Thyroid gland (tissue), 4 donors: ENCODE measurements at regions not wholly inside any gene's neighbourhood (a gene's known extent, or its start where the extent isn't known, plus 50 kb on each side); places are given as distances from the start of the nearest gene placed in this dataset.

ENCODE experiments used
- POLR2A ChIP-seq, 2 donors: fragments of 450-650 bp; IDR thresholded peaks; one replicate each; pipeline ENCODE4 v1.6.1; 2017; ENCODE audit warnings: antibody characterized with exemption in 2 of 2, mild to moderate bottlenecking in 2 of 2, moderate library complexity in 1 of 2
- TF ChIP-seq, protein P1 (sequence below), 6 experiments: fragments of 200-600 bp in 3 of 6; fragments of 450-650 bp in 3 of 6; sonication (generic) in 3 of 6; IDR thresholded peaks; one replicate each; pipeline ENCODE4 v1.5.1; 2016 to 2019; ENCODE audit warnings: antibody characterized with exemption in 6 of 6, mild to moderate bottlenecking in 2 of 6, inconsistent platforms in 1 of 6, moderate library complexity in 1 of 6

DNA sequence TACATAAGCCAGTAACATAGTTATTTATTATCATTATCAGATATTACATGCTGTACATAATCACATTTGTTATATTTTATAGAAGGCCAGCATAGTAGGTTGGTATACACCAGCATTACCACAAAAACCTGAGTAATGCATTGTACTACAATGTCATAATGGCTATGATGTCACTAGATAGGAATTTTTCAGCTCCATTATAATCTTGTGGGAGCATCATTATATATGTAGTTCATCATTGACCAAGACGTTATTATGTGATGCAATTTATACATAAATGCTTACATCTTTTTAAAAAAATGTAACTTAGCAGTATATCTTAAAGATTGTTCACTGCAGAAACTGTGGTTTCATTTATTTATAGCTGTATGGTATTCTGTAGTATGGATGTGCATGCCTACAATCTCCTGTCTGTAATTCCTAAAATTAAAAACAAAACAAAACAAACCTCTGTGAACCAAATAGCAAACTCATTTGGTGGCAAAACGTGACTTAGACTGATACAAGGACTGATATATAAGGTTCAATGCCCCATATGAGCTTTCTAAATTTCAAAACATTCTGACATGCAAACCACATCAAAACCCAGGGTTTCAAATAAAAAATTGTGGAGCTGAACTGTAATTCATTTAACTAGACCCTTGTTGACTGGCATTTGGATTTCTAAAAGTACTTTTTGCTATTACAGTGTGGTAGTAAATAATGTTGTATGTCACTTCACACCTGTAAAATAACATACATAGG lies 250.9 kb downstream of the DLEU7 start:
- TF ChIP-seq, protein P1, sequence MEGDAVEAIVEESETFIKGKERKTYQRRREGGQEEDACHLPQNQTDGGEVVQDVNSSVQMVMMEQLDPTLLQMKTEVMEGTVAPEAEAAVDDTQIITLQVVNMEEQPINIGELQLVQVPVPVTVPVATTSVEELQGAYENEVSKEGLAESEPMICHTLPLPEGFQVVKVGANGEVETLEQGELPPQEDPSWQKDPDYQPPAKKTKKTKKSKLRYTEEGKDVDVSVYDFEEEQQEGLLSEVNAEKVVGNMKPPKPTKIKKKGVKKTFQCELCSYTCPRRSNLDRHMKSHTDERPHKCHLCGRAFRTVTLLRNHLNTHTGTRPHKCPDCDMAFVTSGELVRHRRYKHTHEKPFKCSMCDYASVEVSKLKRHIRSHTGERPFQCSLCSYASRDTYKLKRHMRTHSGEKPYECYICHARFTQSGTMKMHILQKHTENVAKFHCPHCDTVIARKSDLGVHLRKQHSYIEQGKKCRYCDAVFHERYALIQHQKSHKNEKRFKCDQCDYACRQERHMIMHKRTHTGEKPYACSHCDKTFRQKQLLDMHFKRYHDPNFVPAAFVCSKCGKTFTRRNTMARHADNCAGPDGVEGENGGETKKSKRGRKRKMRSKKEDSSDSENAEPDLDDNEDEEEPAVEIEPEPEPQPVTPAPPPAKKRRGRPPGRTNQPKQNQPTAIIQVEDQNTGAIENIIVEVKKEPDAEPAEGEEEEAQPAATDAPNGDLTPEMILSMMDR (IDR thresholded peaks at IDR 0.05): no peak
- no peak for TF ChIP-seq POLR2A (IDR thresholded peaks at IDR 0.05)
